ENCODE measurements at regions not wholly inside any gene's neighbourhood (a gene's known extent, or its start where the extent isn't known, plus 50 kb on each side); places are given as distances from the start of the nearest gene placed in this dataset.
A peak's percentile ranks its signal among the peaks of the same experiment; 100 is the strongest.

DNA sequence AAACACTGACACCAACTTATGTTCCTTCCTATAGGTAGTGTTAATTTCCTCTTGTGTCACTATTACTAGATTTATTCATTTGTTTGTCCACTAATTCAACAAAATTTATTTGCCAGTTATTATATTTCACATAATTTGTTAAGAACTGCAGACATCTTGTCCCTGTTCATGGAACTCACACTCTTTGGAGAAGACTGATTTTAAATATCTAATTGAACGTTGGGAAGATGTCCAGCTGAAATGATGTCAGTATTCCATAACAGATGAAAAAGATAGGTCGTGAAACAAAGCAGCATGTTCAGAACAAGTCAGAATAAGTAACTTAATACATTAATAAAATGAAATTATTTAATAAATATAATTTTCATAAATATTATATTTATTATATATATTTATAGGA lies 873.1 kb upstream of the PHF14 start:
- H3K4me3 ChIP-seq (ENCODE audit: low read depth, low read length), result no peak overlapping the region
- no peak overlapping the region for H3K27ac ChIP-seq (ENCODE audit: low read depth, low read length)
- no peaks in the 10 kb centered on the region for H3K9me3 ChIP-seq (ENCODE audit: control insufficient read depth, insufficient read depth, low read length)
- DNase-seq (ENCODE audit: low read depth in 4 of 6, low spot score in 6 of 6), result no peak
- no peaks in the 10 kb centered on the region for H3K27me3 ChIP-seq (ENCODE audit: control insufficient read depth, insufficient read depth, low read length)
- WGBS (ENCODE audit: insufficient coverage), result no CpG with 5 or more reads among the region's 2 CpGs
- H3K36me3 ChIP-seq (ENCODE audit: control insufficient read depth, insufficient read depth, low read length), result no peaks in the 10 kb centered on the region
- no peaks in the 10 kb centered on the region for H3K4me1 ChIP-seq (ENCODE audit: control insufficient read depth, insufficient read depth, low read length)

GRCh38 chr7:10101351-10101750 lies 872.3 kb upstream of the PHF14 start:
- no peaks in the 10 kb centered on the region for H3K36me3 ChIP-seq (ENCODE audit: control insufficient read depth, insufficient read depth, low read length)
- H3K4me3 ChIP-seq (ENCODE audit: low read depth, low read length), result no peak overlapping the region
- 43% methylated on average over 1 of the region's 2 CpGs for WGBS (ENCODE audit: insufficient coverage)
- no peaks in the 10 kb centered on the region for H3K27me3 ChIP-seq (ENCODE audit: control insufficient read depth, insufficient read depth, low read length)
- no peaks in the 10 kb centered on the region for H3K9me3 ChIP-seq (ENCODE audit: control insufficient read depth, insufficient read depth, low read length)
- H3K27ac ChIP-seq (ENCODE audit: low read depth, low read length), result no peak overlapping the region
- no peaks in the 10 kb centered on the region for H3K4me1 ChIP-seq (ENCODE audit: control insufficient read depth, insufficient read depth, low read length)
- peak in 1 of 6 donors; percentile 10 for DNase-seq (ENCODE audit: low read depth in 4 of 6, low spot score in 6 of 6)

- Histone ChIP-seq H3K27ac (ENCODE audit: low read depth, low read length) (no peak overlapping the region), H3K9me3 (ENCODE audit: control insufficient read depth, insufficient read depth, low read length) (no peaks in the 10 kb centered on the region), H3K27me3 (ENCODE audit: control insufficient read depth, insufficient read depth, low read length) (no peaks in the 10 kb centered on the region), H3K36me3 (ENCODE audit: control insufficient read depth, insufficient read depth, low read length) (no peaks in the 10 kb centered on the region), H3K4me1 (ENCODE audit: control insufficient read depth, insufficient read depth, low read length) (no peaks in the 10 kb centered on the region), H3K4me3 (ENCODE audit: low read depth, low read length) (no peak overlapping the region)
- 94% methylated on average over 2 of the region's 3 CpGs for WGBS (ENCODE audit: insufficient coverage)
- DNase-seq (ENCODE audit: low read depth in 4 of 6, low spot score in 6 of 6), result no peak
Measured at GRCh38 chr7:10104292-10104691, 869.4 kb upstream of the PHF14 start.

- no peak for DNase-seq (ENCODE audit: low read depth in 4 of 6, low spot score in 6 of 6)
- H3K36me3 ChIP-seq (ENCODE audit: control insufficient read depth, insufficient read depth, low read length), result no peaks in the 10 kb centered on the region
Measured at GRCh38 chr7:10106609-10107008, 867.1 kb upstream of the PHF14 start.

DNA sequence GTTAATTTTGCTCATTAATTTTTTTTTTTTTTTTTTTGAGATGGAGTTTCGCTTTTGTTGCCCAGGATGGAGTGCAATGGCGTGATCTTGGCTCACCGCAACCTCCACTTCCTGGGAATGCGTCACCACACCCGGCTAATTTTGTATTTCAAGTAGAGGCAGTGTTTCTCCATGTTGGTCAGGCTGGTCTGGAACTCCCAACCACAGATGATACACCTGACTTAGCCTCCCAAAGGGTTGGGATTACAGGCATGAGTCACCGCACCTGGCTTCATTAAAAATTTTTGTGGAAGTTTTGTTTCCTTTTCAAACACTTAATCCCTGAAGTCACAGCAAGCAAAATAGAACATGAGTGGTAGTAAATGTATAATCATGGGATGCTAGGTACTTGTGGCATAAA lies 857.2 kb upstream of the PHF14 start:
- Histone ChIP-seq H3K27me3 (ENCODE audit: control insufficient read depth, insufficient read depth, low read length) (no peaks in the 10 kb centered on the region), H3K9me3 (ENCODE audit: control insufficient read depth, insufficient read depth, low read length) (no peaks in the 10 kb centered on the region), H3K27ac (ENCODE audit: low read depth, low read length) (no peak overlapping the region), H3K36me3 (ENCODE audit: control insufficient read depth, insufficient read depth, low read length) (no peaks in the 10 kb centered on the region), H3K4me1 (ENCODE audit: control insufficient read depth, insufficient read depth, low read length) (no peaks in the 10 kb centered on the region), H3K4me3 (ENCODE audit: low read depth, low read length) (no peak overlapping the region)
- no CpG with 5 or more reads among the region's 6 CpGs for WGBS (ENCODE audit: insufficient coverage)
- no peak for DNase-seq (ENCODE audit: low read depth in 4 of 6, low spot score in 6 of 6)

More at GRCh38 chr7:10106609-10107008, 867.1 kb upstream of the PHF14 start:
- H3K27me3 ChIP-seq (ENCODE audit: control insufficient read depth, insufficient read depth, low read length), result no peaks in the 10 kb centered on the region
- no peaks in the 10 kb centered on the region for H3K9me3 ChIP-seq (ENCODE audit: control insufficient read depth, insufficient read depth, low read length)
- no peak overlapping the region for H3K27ac ChIP-seq (ENCODE audit: low read depth, low read length)
- H3K4me1 ChIP-seq (ENCODE audit: control insufficient read depth, insufficient read depth, low read length), result no peaks in the 10 kb centered on the region
- WGBS (ENCODE audit: insufficient coverage), result no CpG with 5 or more reads among the region's 1 CpG
- H3K4me3 ChIP-seq (ENCODE audit: low read depth, low read length), result no peak overlapping the region

GRCh38 chr7:10117815-10118214 lies 855.9 kb upstream of the PHF14 start:
- no peak overlapping the region for H3K4me3 ChIP-seq (ENCODE audit: low read depth, low read length)
- no peaks in the 10 kb centered on the region for H3K36me3 ChIP-seq (ENCODE audit: control insufficient read depth, insufficient read depth, low read length)
- H3K27me3 ChIP-seq (ENCODE audit: control insufficient read depth, insufficient read depth, low read length), result no peaks in the 10 kb centered on the region
- DNase-seq (ENCODE audit: low read depth in 4 of 6, low spot score in 6 of 6), result no peak
- H3K27ac ChIP-seq (ENCODE audit: low read depth, low read length), result no peak overlapping the region
- H3K4me1 ChIP-seq (ENCODE audit: control insufficient read depth, insufficient read depth, low read length), result peaks cover 3% of the 10 kb centered on the region
- WGBS (ENCODE audit: insufficient coverage), result no CpG with 5 or more reads among the region's 1 CpG
- H3K9me3 ChIP-seq (ENCODE audit: control insufficient read depth, insufficient read depth, low read length), result no peaks in the 10 kb centered on the region

- Histone ChIP-seq H3K27ac (ENCODE audit: low read depth, low read length) (peak overlapping the region; percentile 88), H3K9me3 (ENCODE audit: control insufficient read depth, insufficient read depth, low read length) (no peaks in the 10 kb centered on the region), H3K36me3 (ENCODE audit: control insufficient read depth, insufficient read depth, low read length) (no peaks in the 10 kb centered on the region), H3K4me1 (ENCODE audit: control insufficient read depth, insufficient read depth, low read length) (peaks cover 3% of the 10 kb centered on the region), H3K27me3 (ENCODE audit: control insufficient read depth, insufficient read depth, low read length) (no peaks in the 10 kb centered on the region), H3K4me3 (ENCODE audit: low read depth, low read length) (no peak overlapping the region)
- WGBS (ENCODE audit: insufficient coverage), result no CpG with 5 or more reads among the region's 2 CpGs
- DNase-seq (ENCODE audit: low read depth in 4 of 6, low spot score in 6 of 6), result peak in 2 of 6 donors; percentile 44 to 45
Measured at GRCh38 chr7:10120936-10121335, 852.7 kb upstream of the PHF14 start.

- 17% methylated on average over 1 of the region's 2 CpGs for WGBS (ENCODE audit: insufficient coverage)
Measured at GRCh38 chr7:10121631-10122030, 852.0 kb upstream of the PHF14 start.

DNA sequence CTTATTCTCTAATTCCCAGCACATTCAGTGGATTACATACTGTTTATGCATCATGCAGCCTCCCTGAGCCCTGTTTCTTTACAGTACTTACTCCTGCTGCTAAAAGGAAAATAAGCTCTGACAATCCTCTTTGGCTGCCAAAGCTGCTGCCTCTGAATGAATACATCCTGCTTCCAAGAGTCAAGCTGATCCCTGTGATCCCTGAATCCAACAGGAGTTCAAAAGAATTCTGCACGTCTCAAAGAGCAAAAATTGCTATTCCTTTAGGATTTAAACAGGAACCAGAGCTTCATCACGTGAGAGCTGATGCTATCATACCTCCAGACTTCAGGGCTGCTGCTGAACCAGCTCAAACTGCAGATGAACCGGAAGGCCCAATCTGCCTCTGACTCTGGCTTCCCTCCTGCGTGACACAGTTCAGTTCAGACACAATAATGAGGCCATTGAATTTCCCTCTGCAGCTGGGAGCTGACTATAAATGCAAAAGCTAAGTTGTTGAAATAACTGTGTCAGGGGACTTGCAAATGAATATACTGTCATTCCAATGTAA lies 851.0 kb upstream of the PHF14 start:
- DNase-seq (ENCODE audit: low read depth in 4 of 6, low spot score in 6 of 6), result peak; percentile 66 to 93 (median 76)
- Histone ChIP-seq H3K27me3 (ENCODE audit: control insufficient read depth, insufficient read depth, low read length) (no peaks in the 10 kb centered on the region), H3K36me3 (ENCODE audit: control insufficient read depth, insufficient read depth, low read length) (no peaks in the 10 kb centered on the region), H3K4me3 (ENCODE audit: low read depth, low read length) (peak overlapping the region; percentile 9), H3K9me3 (ENCODE audit: control insufficient read depth, insufficient read depth, low read length) (no peaks in the 10 kb centered on the region), H3K4me1 (ENCODE audit: control insufficient read depth, insufficient read depth, low read length) (peaks cover 3% of the 10 kb centered on the region), H3K27ac (ENCODE audit: low read depth, low read length) (peak overlapping the region; percentile 88)
- 0% methylated on average over 3 of the region's 4 CpGs for WGBS (ENCODE audit: insufficient coverage)

More at GRCh38 chr7:10121631-10122030, 852.0 kb upstream of the PHF14 start:
- Histone ChIP-seq H3K4me1 (ENCODE audit: control insufficient read depth, insufficient read depth, low read length) (peaks cover 3% of the 10 kb centered on the region), H3K9me3 (ENCODE audit: control insufficient read depth, insufficient read depth, low read length) (no peaks in the 10 kb centered on the region), H3K27ac (ENCODE audit: low read depth, low read length) (peak overlapping the region; percentile 88), H3K4me3 (ENCODE audit: low read depth, low read length) (no peak overlapping the region), H3K27me3 (ENCODE audit: control insufficient read depth, insufficient read depth, low read length) (no peaks in the 10 kb centered on the region), H3K36me3 (ENCODE audit: control insufficient read depth, insufficient read depth, low read length) (no peaks in the 10 kb centered on the region)
- peak in 4 of 6 donors; percentile 59 to 94 (median 78) for DNase-seq (ENCODE audit: low read depth in 4 of 6, low spot score in 6 of 6)

GRCh38 chr7:10128748-10129147 lies 844.9 kb upstream of the PHF14 start:
- Histone ChIP-seq H3K27ac (ENCODE audit: low read depth, low read length) (no peak overlapping the region), H3K9me3 (ENCODE audit: control insufficient read depth, insufficient read depth, low read length) (no peaks in the 10 kb centered on the region), H3K27me3 (ENCODE audit: control insufficient read depth, insufficient read depth, low read length) (no peaks in the 10 kb centered on the region), H3K36me3 (ENCODE audit: control insufficient read depth, insufficient read depth, low read length) (no peaks in the 10 kb centered on the region), H3K4me1 (ENCODE audit: control insufficient read depth, insufficient read depth, low read length) (no peaks in the 10 kb centered on the region), H3K4me3 (ENCODE audit: low read depth, low read length) (no peak overlapping the region)
- no CpG with 5 or more reads among the region's 1 CpG for WGBS (ENCODE audit: insufficient coverage)
- DNase-seq (ENCODE audit: low read depth in 4 of 6, low spot score in 6 of 6), result peak in 2 of 6 donors; percentile 46 to 53
